Activated CD4-positive, alpha-beta T cell treated with anti-CD3 and anti-CD28 coated beads, Interleukin-2, amount 50 U/mL, for 16 hours (primary cell): ENCODE measurements at regions not wholly inside any gene's neighbourhood (a gene's known extent, or its start where the extent isn't known, plus 50 kb on each side); places are given as distances from the start of the nearest gene placed in this dataset.
"Not testable (repeated sequence)": the region's sequence is repeated elsewhere in the genome, so short reads cannot be mapped to it uniquely, and the experiment has no call there.

Experiments used
- DNase-seq: peaks from one replicate; pipeline ENCODE4 v3.0.0-alpha.2; 2020

- no peak for DNase-seq
These were observed 68.1 kb upstream of the FGF3 start for GRCh38 chr11:69887330-69887729.

- DNase-seq, result no peak
These were observed 68.7 kb upstream of the FGF3 start for GRCh38 chr11:69887841-69888427.

GRCh38 chr11:69888483-69889181, 69.4 kb upstream of the FGF3 start:
- DNase-seq, result peak; percentile 57

- DNase-seq, result no peak
These were observed 70.4 kb upstream of the FGF3 start for GRCh38 chr11:69889400-69890318.

- DNase-seq, result no peak
These were observed 71.3 kb upstream of the FGF3 start for GRCh38 chr11:69890476-69890875.

- DNase-seq, result no peak
These were observed 72.4 kb upstream of the FGF3 start for GRCh38 chr11:69891421-69892236.

GRCh38 chr11:69892237-69892985, 73.2 kb upstream of the FGF3 start:
- no peak for DNase-seq

GRCh38 chr11:69892986-69893555, 73.9 kb upstream of the FGF3 start:
- DNase-seq, result no peak

- no peak for DNase-seq
These were observed 74.4 kb upstream of the FGF3 start for GRCh38 chr11:69893631-69894030.

GRCh38 chr11:69894181-69894611, 75.0 kb upstream of the FGF3 start:
- no peak for DNase-seq

GRCh38 chr11:69894648-69895047, 75.4 kb upstream of the FGF3 start:
- no peak for DNase-seq

- no peak for DNase-seq
These were observed 77.0 kb upstream of the FGF3 start for GRCh38 chr11:69896250-69896649.

- no peak for DNase-seq
These were observed 78.9 kb upstream of the FGF3 start for GRCh38 chr11:69898123-69898522.

- DNase-seq, result no peak
These were observed 81.0 kb upstream of the FGF3 start for GRCh38 chr11:69899957-69900821.

- not testable (repeated sequence) for DNase-seq
These were observed 81.6 kb upstream of the FGF3 start for GRCh38 chr11:69900822-69901302.

- no peak for DNase-seq
These were observed 83.1 kb upstream of the FGF3 start for GRCh38 chr11:69902337-69902736.

GRCh38 chr11:69903211-69903610, 84.0 kb upstream of the FGF3 start:
- no peak for DNase-seq

- DNase-seq, result no peak
These were observed 85.2 kb upstream of the FGF3 start for GRCh38 chr11:69904161-69904973.

- DNase-seq, result no peak
These were observed 85.8 kb upstream of the FGF3 start for GRCh38 chr11:69904974-69905535.
